ENCODE measurements at regions not wholly inside any gene's neighbourhood (a gene's known extent, or its start where the extent isn't known, plus 50 kb on each side); places are given as distances from the start of the nearest gene placed in this dataset.

- TF ChIP-seq POLR2A (IDR thresholded peaks at IDR 0.05; ENCODE audit: low read length) (no peak), GATA1 (IDR thresholded peaks at IDR 0.05; ENCODE audit: low read depth, low read length) (no peak)
Measured at GRCh38 chr16:74192281-74192797, 104.3 kb upstream of the PSMD7 start.
